ENCODE measurements at regions not wholly inside any gene's neighbourhood (a gene's known extent, or its start where the extent isn't known, plus 50 kb on each side); places are given as distances from the start of the nearest gene placed in this dataset.

GRCh38 chr3:194953291-194953690, 267.6 kb downstream of the FAM43A start:
- TF ChIP-seq, protein P1, sequence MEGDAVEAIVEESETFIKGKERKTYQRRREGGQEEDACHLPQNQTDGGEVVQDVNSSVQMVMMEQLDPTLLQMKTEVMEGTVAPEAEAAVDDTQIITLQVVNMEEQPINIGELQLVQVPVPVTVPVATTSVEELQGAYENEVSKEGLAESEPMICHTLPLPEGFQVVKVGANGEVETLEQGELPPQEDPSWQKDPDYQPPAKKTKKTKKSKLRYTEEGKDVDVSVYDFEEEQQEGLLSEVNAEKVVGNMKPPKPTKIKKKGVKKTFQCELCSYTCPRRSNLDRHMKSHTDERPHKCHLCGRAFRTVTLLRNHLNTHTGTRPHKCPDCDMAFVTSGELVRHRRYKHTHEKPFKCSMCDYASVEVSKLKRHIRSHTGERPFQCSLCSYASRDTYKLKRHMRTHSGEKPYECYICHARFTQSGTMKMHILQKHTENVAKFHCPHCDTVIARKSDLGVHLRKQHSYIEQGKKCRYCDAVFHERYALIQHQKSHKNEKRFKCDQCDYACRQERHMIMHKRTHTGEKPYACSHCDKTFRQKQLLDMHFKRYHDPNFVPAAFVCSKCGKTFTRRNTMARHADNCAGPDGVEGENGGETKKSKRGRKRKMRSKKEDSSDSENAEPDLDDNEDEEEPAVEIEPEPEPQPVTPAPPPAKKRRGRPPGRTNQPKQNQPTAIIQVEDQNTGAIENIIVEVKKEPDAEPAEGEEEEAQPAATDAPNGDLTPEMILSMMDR (conservative IDR thresholded peaks at IDR 0.05; ENCODE audit: low read depth, low read length): no peak
- TF ChIP-seq RAD21 (IDR thresholded peaks at IDR 0.05; ENCODE audit: low read length): no peak

Data from IMR-90 (cell line).